Skin epidermis (tissue), 12 donors: ENCODE measurements at regions not wholly inside any gene's neighbourhood (a gene's known extent, or its start where the extent isn't known, plus 50 kb on each side); places are given as distances from the start of the nearest gene placed in this dataset.

ENCODE experiments used
- H3K27ac ChIP-seq, 21 experiments: fragments of 200-600 bp; sonication (generic) in 11 of 21; one replicate each; pipeline ENCODE4 v1.5.0; 2020; ENCODE audit warnings: mild to moderate bottlenecking in 3 of 21, inconsistent platforms in 2 of 21, moderate library complexity in 2 of 21
- H3K4me3 ChIP-seq, 7 experiments: fragments of 200-600 bp; sonication (generic) in 2 of 7; one replicate each; pipeline ENCODE4 v1.5.0; 2020; ENCODE audit warnings: inconsistent platforms in 2 of 7, mild to moderate bottlenecking in 2 of 7, moderate library complexity in 1 of 7

- H3K27ac ChIP-seq: no peak overlapping the region
- no peak overlapping the region for H3K4me3 ChIP-seq
Measured at GRCh38 chr14:56878766-56879165, 68.5 kb upstream of the OTX2 start.

- Histone ChIP-seq H3K4me3 (no peak overlapping the region), H3K27ac (no peak overlapping the region)
Measured at GRCh38 chr14:56875104-56875675, 64.9 kb upstream of the OTX2 start.

GRCh38 chr14:56874375-56874774, 64.1 kb upstream of the OTX2 start:
- no peak overlapping the region for H3K4me3 ChIP-seq
- no peak overlapping the region for H3K27ac ChIP-seq

GRCh38 chr14:56870336-56870735, 60.1 kb upstream of the OTX2 start:
- H3K4me3 ChIP-seq: no peak overlapping the region
- no peak overlapping the region for H3K27ac ChIP-seq

- Histone ChIP-seq H3K27ac (no peak overlapping the region), H3K4me3 (no peak overlapping the region)
Measured at GRCh38 chr14:56868660-56869059, 58.4 kb upstream of the OTX2 start.

- H3K27ac ChIP-seq: no peak overlapping the region
- H3K4me3 ChIP-seq: no peak overlapping the region
Measured at GRCh38 chr14:56862836-56863235, 52.6 kb upstream of the OTX2 start.

GRCh38 chr14:56860441-56860840, 50.2 kb upstream of the OTX2 start:
- Histone ChIP-seq H3K27ac (no peak overlapping the region), H3K4me3 (no peak overlapping the region)
